ENCODE measurements at regions not wholly inside any gene's neighbourhood (a gene's known extent, or its start where the extent isn't known, plus 50 kb on each side); places are given as distances from the start of the nearest gene placed in this dataset.

GRCh38 chr2:239700686-239701345 lies 300.0 kb upstream of the HDAC4 start:
- H3K9ac ChIP-seq (ENCODE audit: low read depth in 1 of 2, low read length in 2 of 2) = no peak overlapping the region
- H3K9me3 ChIP-seq (ENCODE audit: control insufficient read depth in 4 of 4, low read length in 3 of 4) = peaks cover 1 to 5% (median 3%) of the 10 kb centered on the region in 4 donors
- no peak for TF ChIP-seq EGR1 (IDR thresholded peaks at IDR 0.05; ENCODE audit: low read depth in 2 of 2)
- TF ChIP-seq, protein P1, sequence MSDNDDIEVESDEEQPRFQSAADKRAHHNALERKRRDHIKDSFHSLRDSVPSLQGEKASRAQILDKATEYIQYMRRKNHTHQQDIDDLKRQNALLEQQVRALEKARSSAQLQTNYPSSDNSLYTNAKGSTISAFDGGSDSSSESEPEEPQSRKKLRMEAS (IDR thresholded peaks at IDR 0.05) = no peak
- no peak for TF ChIP-seq JUND (IDR thresholded peaks at IDR 0.05)
- no peak for TF ChIP-seq FOXA1 (IDR thresholded peaks at IDR 0.05)
- TF ChIP-seq, protein P2, sequence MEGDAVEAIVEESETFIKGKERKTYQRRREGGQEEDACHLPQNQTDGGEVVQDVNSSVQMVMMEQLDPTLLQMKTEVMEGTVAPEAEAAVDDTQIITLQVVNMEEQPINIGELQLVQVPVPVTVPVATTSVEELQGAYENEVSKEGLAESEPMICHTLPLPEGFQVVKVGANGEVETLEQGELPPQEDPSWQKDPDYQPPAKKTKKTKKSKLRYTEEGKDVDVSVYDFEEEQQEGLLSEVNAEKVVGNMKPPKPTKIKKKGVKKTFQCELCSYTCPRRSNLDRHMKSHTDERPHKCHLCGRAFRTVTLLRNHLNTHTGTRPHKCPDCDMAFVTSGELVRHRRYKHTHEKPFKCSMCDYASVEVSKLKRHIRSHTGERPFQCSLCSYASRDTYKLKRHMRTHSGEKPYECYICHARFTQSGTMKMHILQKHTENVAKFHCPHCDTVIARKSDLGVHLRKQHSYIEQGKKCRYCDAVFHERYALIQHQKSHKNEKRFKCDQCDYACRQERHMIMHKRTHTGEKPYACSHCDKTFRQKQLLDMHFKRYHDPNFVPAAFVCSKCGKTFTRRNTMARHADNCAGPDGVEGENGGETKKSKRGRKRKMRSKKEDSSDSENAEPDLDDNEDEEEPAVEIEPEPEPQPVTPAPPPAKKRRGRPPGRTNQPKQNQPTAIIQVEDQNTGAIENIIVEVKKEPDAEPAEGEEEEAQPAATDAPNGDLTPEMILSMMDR (IDR thresholded peaks at IDR 0.05; ENCODE audit: low read depth, low read length, missing input control) = no peak
- TF ChIP-seq, protein P3, sequence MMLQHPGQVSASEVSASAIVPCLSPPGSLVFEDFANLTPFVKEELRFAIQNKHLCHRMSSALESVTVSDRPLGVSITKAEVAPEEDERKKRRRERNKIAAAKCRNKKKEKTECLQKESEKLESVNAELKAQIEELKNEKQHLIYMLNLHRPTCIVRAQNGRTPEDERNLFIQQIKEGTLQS (IDR thresholded peaks at IDR 0.05) = no peak
- TF ChIP-seq FOXA2 (IDR thresholded peaks at IDR 0.05) = no peak
- no peak for TF ChIP-seq GABPA (IDR thresholded peaks at IDR 0.05 in 1 of 2, conservative IDR thresholded peaks at IDR 0.05 in 1 of 2)
- no peak for TF ChIP-seq TAF1 (conservative IDR thresholded peaks at IDR 0.05)
- TF ChIP-seq NR2F2 (IDR thresholded peaks at IDR 0.05) = no peak
- no peak overlapping the region for H3K4me3 ChIP-seq (ENCODE audit: low read depth in 1 of 3, low read length in 3 of 3)
- no peak for DNase-seq (ENCODE audit: low spot score)
- no peaks in the 10 kb centered on the region for H3K4me1 ChIP-seq (ENCODE audit: control insufficient read depth in 4 of 4, insufficient read depth in 4 of 4, low read length in 3 of 4)
- H3K27ac ChIP-seq (ENCODE audit: low read depth in 1 of 2, low read length in 2 of 2) = no peak overlapping the region
- WGBS = 83% methylated on average over 10 of the region's 10 CpGs
- H3K27me3 ChIP-seq (ENCODE audit: control insufficient read depth in 4 of 4, insufficient read depth in 4 of 4, low read length in 3 of 4) = peaks cover 0 to 2% (median 0%) of the 10 kb centered on the region in 4 donors
- H3K36me3 ChIP-seq (ENCODE audit: control insufficient read depth in 4 of 4, insufficient read depth in 3 of 4, low read depth in 1 of 4, low read length in 3 of 4) = no peaks in the 10 kb centered on the region

DNA sequence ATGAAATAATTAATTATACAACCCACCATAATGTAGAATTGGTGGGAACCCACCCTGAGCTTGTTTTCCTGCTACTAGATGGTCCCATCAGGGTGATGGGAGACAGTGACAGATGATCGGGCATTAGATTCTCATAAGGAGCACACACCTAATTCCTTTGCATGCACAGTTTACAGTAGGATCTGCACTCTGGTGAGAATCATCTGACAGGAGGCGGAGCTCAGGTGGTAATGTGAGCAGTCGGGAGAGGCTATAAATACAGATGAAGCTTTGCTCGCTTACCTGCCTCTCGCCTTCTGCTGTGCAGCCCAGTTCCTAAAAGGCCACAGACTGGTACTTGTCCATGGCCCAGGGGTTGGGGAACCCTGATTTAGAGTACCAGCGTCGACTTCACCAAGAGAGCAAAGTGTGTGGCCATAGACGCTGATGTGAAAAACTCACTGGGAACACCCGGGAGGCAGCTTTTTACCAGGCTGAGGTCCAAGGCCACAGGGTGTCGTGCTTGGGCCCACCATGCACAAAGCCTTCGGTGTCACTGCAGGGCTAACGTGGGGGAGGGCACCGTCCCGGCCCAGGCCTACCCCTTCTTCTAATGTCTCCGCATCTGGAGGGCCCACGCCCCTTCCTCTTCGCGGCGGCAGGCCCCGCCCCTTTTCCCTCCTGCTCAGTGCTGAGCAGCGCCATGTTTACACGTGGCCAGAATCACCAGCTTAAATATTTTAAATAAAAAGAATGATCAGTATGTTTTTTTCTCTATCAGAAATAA lies 296.8 kb upstream of the HDAC4 start:
- H3K36me3 ChIP-seq (ENCODE audit: control insufficient read depth in 4 of 4, insufficient read depth in 3 of 4, low read depth in 1 of 4, low read length in 3 of 4) = no peaks in the 10 kb centered on the region
- no peak for DNase-seq (ENCODE audit: low spot score)
- TF ChIP-seq, protein P2 (IDR thresholded peaks at IDR 0.05; ENCODE audit: low read depth, low read length, missing input control) = no peak
- TF ChIP-seq FOXA2 (IDR thresholded peaks at IDR 0.05) = no peak
- TF ChIP-seq JUND (IDR thresholded peaks at IDR 0.05) = no peak
- H3K4me3 ChIP-seq (ENCODE audit: low read depth in 1 of 3, low read length in 3 of 3) = no peak overlapping the region
- no peaks in the 10 kb centered on the region for H3K4me1 ChIP-seq (ENCODE audit: control insufficient read depth in 4 of 4, insufficient read depth in 4 of 4, low read length in 3 of 4)
- no peaks in the 10 kb centered on the region for H3K9me3 ChIP-seq (ENCODE audit: control insufficient read depth in 4 of 4, low read length in 3 of 4)
- no peak overlapping the region for H3K9ac ChIP-seq (ENCODE audit: low read depth in 1 of 2, low read length in 2 of 2)
- H3K27me3 ChIP-seq (ENCODE audit: control insufficient read depth in 4 of 4, insufficient read depth in 4 of 4, low read length in 3 of 4) = peaks cover 0 to 2% (median 0%) of the 10 kb centered on the region in 4 donors
- H3K27ac ChIP-seq (ENCODE audit: low read depth in 1 of 2, low read length in 2 of 2) = no peak overlapping the region
- 85% methylated on average over 22 of the region's 22 CpGs for WGBS

Data from liver (tissue), 8 donors.